ENCODE measurements at regions not wholly inside any gene's neighbourhood (a gene's known extent, or its start where the extent isn't known, plus 50 kb on each side); places are given as distances from the start of the nearest gene placed in this dataset.
A peak's percentile ranks its signal among the peaks of the same experiment; 100 is the strongest.

DNA sequence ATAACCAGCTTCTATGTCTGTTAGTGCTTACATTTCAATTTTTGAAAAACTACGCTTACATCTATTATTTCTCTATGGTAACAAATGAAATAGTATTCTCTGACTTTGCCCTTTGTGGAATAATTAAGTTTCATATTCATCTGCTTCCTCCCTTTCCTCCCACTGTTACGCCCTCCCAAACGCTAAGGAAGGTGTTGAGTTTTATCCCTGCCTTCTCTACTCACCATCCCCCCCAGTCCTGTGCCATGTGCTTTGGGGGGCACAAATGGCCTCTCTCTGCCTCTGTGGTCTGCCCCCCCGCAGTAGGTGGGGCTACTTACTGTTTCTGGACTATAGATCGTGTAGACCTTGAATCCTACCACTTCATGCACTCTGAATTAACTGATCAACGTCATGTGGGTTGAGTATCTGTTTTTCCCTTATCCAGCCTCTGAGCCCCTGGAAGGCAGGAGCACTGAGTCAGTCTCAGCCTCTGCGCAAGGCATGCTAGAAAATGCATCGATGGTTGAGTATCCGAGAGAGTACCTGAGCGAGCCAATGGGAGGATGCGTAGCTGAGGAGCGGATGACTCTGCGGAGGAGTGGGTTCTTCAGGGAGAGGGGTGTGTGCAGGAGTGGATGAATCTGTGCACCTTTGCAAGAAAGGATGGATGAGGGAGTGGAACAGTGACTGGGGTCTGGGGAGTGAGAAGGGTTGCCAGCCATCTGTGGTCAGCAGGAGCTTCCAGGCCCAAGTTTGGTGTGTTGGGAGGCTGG lies 114.5 kb upstream of the RTL1 start:
- peak in 1 of 2 donors; percentile 38 for DNase-seq
- no peak for ATAC-seq (ENCODE audit: low FRiP score)
- no peaks in the 10 kb centered on the region for H3K9me3 ChIP-seq (ENCODE audit: control insufficient read depth, low read length)
- H3K4me1 ChIP-seq (ENCODE audit: control insufficient read depth in 1 of 2, insufficient read depth in 2 of 2, low read length in 2 of 2), result no peaks in the 10 kb centered on the region
- WGBS, 2 donors, result 92 to 93% methylated on average over 13 of the region's 13 CpGs
- H3K36me3 ChIP-seq (ENCODE audit: control insufficient read depth in 1 of 2, insufficient read depth in 2 of 2, low read length in 1 of 2), result no peaks in the 10 kb centered on the region
- no peak overlapping the region for H3K27ac ChIP-seq (ENCODE audit: low read depth in 1 of 2, low read length in 2 of 2)
- no peak overlapping the region for H3K4me3 ChIP-seq (ENCODE audit: low read length in 2 of 2)
- intact Hi-C loops (cut with DNase I), result no loop called here
- no peaks in the 10 kb centered on the region for H3K27me3 ChIP-seq (ENCODE audit: control insufficient read depth in 1 of 2, insufficient read depth in 2 of 2, low read length in 1 of 2)

GRCh38 chr14:101018561-101019290 lies 115.2 kb upstream of the RTL1 start:
- ATAC-seq (ENCODE audit: low FRiP score), result no peak

DNA sequence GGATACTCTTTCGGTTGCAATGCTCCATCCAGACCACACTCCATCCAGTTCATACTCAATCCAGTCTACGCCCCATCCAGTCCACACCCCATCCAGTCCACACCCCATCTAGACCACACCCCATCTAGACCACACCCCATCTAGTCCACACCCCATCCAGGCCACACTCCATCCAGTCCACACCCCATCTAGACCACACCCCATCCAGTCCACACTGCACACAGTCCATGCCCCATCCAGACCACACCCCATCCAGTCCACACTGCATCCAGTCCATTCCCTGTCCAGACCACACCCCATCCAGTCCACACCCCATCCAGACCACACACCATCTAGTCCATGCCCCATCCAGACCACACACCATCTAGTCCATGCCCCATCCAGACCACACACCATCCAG lies 116.0 kb upstream of the RTL1 start:
- Histone ChIP-seq H3K36me3 (ENCODE audit: control insufficient read depth in 1 of 2, insufficient read depth in 2 of 2, low read length in 1 of 2) (no peaks in the 10 kb centered on the region), H3K4me3 (ENCODE audit: low read length in 2 of 2) (no peak overlapping the region), H3K27me3 (ENCODE audit: control insufficient read depth in 1 of 2, insufficient read depth in 2 of 2, low read length in 1 of 2) (no peaks in the 10 kb centered on the region), H3K9me3 (ENCODE audit: control insufficient read depth, low read length) (no peaks in the 10 kb centered on the region), H3K4me1 (ENCODE audit: control insufficient read depth in 1 of 2, insufficient read depth in 2 of 2, low read length in 2 of 2) (no peaks in the 10 kb centered on the region), H3K27ac (ENCODE audit: low read depth in 1 of 2, low read length in 2 of 2) (no peak overlapping the region)
- WGBS, 2 donors, result 95 to 97% methylated on average over 2 of the region's 2 CpGs
- no peak for DNase-seq
- intact Hi-C loops (cut with DNase I), result no loop called here
- ATAC-seq (ENCODE audit: low FRiP score), result no peak

More at GRCh38 chr14:101018561-101019290, 115.2 kb upstream of the RTL1 start:
- intact Hi-C loops (cut with DNase I), result no loop called here
- no peak overlapping the region for H3K27ac ChIP-seq (ENCODE audit: low read depth in 1 of 2, low read length in 2 of 2)
- no peaks in the 10 kb centered on the region for H3K9me3 ChIP-seq (ENCODE audit: control insufficient read depth, low read length)
- 95 to 96% methylated on average over 13 of the region's 13 CpGs for WGBS, 2 donors
- peak in 1 of 2 donors; percentile 72 for DNase-seq
- no peak overlapping the region for H3K4me3 ChIP-seq (ENCODE audit: low read length in 2 of 2)
- H3K36me3 ChIP-seq (ENCODE audit: control insufficient read depth in 1 of 2, insufficient read depth in 2 of 2, low read length in 1 of 2), result no peaks in the 10 kb centered on the region
- H3K4me1 ChIP-seq (ENCODE audit: control insufficient read depth in 1 of 2, insufficient read depth in 2 of 2, low read length in 2 of 2), result no peaks in the 10 kb centered on the region
- H3K27me3 ChIP-seq (ENCODE audit: control insufficient read depth in 1 of 2, insufficient read depth in 2 of 2, low read length in 1 of 2), result no peaks in the 10 kb centered on the region

DNA sequence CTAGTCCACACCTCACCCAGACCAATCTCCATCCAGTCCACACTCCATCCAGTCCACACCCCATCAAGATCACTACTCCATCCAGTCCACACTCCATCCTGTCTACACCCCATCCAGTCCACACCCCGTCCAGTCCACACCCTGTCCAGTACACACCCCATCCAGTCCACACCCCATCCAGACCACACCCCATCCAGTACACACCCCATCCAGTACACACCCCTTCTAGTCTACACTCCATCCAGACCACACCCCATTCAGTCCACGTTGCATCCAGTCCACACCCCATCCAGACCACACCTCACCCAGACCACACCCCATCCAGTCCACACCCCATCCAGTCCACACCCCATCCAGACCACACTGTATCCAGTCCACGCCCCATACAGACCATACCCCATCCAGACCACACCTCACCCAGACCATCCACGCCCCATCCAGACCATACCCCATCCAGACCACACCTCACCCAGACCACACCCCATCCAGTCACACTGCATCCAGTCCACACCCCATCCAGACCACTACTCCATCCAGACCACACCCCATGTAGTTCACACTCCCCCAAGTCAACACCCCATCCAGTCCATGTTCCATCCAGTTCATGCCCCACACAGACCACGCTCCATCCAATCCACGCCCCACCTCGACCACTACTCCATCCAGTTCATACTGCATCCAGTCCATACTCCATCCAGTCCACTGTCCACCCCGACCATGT lies 116.6 kb upstream of the RTL1 start:
- Histone ChIP-seq H3K9me3 (ENCODE audit: control insufficient read depth, low read length) (no peaks in the 10 kb centered on the region), H3K36me3 (ENCODE audit: control insufficient read depth in 1 of 2, insufficient read depth in 2 of 2, low read length in 1 of 2) (no peaks in the 10 kb centered on the region), H3K4me3 (ENCODE audit: low read length in 2 of 2) (no peak overlapping the region), H3K27me3 (ENCODE audit: control insufficient read depth in 1 of 2, insufficient read depth in 2 of 2, low read length in 1 of 2) (no peaks in the 10 kb centered on the region), H3K27ac (ENCODE audit: low read depth in 1 of 2, low read length in 2 of 2) (no peak overlapping the region), H3K4me1 (ENCODE audit: control insufficient read depth in 1 of 2, insufficient read depth in 2 of 2, low read length in 2 of 2) (no peaks in the 10 kb centered on the region)
- ATAC-seq (ENCODE audit: low FRiP score) (no peak), DNase-seq (peak in 1 of 2 donors; percentile 59)
- intact Hi-C loops (cut with DNase I), result no loop called here
- 92 to 93% methylated on average over 8 of the region's 8 CpGs for WGBS, 2 donors

GRCh38 chr14:101020834-101021370 lies 117.4 kb upstream of the RTL1 start:
- Histone ChIP-seq H3K4me1 (ENCODE audit: control insufficient read depth in 1 of 2, insufficient read depth in 2 of 2, low read length in 2 of 2) (no peaks in the 10 kb centered on the region), H3K27ac (ENCODE audit: low read depth in 1 of 2, low read length in 2 of 2) (no peak overlapping the region), H3K36me3 (ENCODE audit: control insufficient read depth in 1 of 2, insufficient read depth in 2 of 2, low read length in 1 of 2) (no peaks in the 10 kb centered on the region), H3K9me3 (ENCODE audit: control insufficient read depth, low read length) (no peaks in the 10 kb centered on the region), H3K4me3 (ENCODE audit: low read length in 2 of 2) (no peak overlapping the region), H3K27me3 (ENCODE audit: control insufficient read depth in 1 of 2, insufficient read depth in 2 of 2, low read length in 1 of 2) (no peaks in the 10 kb centered on the region)
- intact Hi-C loops (cut with DNase I), result no loop called here
- 70 to 78% methylated on average over 7 of the region's 7 CpGs for WGBS, 2 donors
- ATAC-seq (ENCODE audit: low FRiP score) (no peak), DNase-seq (peak in 1 of 2 donors; percentile 40)

DNA sequence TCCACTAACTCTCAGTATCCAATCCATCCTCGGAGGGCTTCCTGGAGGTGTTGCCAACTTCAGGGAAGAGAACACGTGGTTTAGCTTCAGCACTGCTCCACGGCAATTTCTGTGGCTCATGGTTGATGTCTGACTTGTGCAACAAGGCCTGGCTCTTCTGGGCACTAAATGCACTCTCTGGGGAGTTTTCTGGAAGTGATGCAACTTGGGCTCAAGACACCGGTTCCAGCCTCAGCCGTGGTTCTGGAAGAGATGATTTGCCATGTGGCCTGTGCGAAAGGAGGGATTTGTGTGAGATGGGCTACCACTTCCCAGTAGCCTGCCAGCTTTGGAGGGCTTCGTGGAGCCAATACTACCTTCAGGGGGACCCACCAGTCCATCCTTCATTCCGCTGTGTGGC lies 118.6 kb upstream of the RTL1 start:
- Histone ChIP-seq H3K36me3 (ENCODE audit: control insufficient read depth in 1 of 2, insufficient read depth in 2 of 2, low read length in 1 of 2) (no peaks in the 10 kb centered on the region), H3K27me3 (ENCODE audit: control insufficient read depth in 1 of 2, insufficient read depth in 2 of 2, low read length in 1 of 2) (no peaks in the 10 kb centered on the region), H3K4me1 (ENCODE audit: control insufficient read depth in 1 of 2, insufficient read depth in 2 of 2, low read length in 2 of 2) (no peaks in the 10 kb centered on the region), H3K4me3 (ENCODE audit: low read length in 2 of 2) (no peak overlapping the region), H3K27ac (ENCODE audit: low read depth in 1 of 2, low read length in 2 of 2) (no peak overlapping the region), H3K9me3 (ENCODE audit: control insufficient read depth, low read length) (no peaks in the 10 kb centered on the region)
- no peak for ATAC-seq (ENCODE audit: low FRiP score)
- intact Hi-C loops (cut with DNase I), result no loop called here
- DNase-seq, result peak in 1 of 2 donors; percentile 24
- 89 to 90% methylated on average over 8 of the region's 8 CpGs for WGBS, 2 donors

- no peaks in the 10 kb centered on the region for H3K9me3 ChIP-seq (ENCODE audit: control insufficient read depth, low read length)
- H3K36me3 ChIP-seq (ENCODE audit: control insufficient read depth in 1 of 2, insufficient read depth in 2 of 2, low read length in 1 of 2), result no peaks in the 10 kb centered on the region
- H3K27me3 ChIP-seq (ENCODE audit: control insufficient read depth in 1 of 2, insufficient read depth in 2 of 2, low read length in 1 of 2), result no peaks in the 10 kb centered on the region
- intact Hi-C loops (cut with DNase I), result no loop called here
- WGBS, 2 donors, result 91 to 93% methylated on average over 15 of the region's 15 CpGs
- H3K4me3 ChIP-seq (ENCODE audit: low read length in 2 of 2), result no peak overlapping the region
- no peak for ATAC-seq (ENCODE audit: low FRiP score)
- no peaks in the 10 kb centered on the region for H3K4me1 ChIP-seq (ENCODE audit: control insufficient read depth in 1 of 2, insufficient read depth in 2 of 2, low read length in 2 of 2)
- no peak overlapping the region for H3K27ac ChIP-seq (ENCODE audit: low read depth in 1 of 2, low read length in 2 of 2)
- DNase-seq, result peak in 1 of 2 donors; percentile 30
These were observed 119.5 kb upstream of the RTL1 start for GRCh38 chr14:101022916-101023435.

GRCh38 chr14:101024686-101025085 lies 121.2 kb upstream of the RTL1 start:
- Histone ChIP-seq H3K36me3 (ENCODE audit: control insufficient read depth in 1 of 2, insufficient read depth in 2 of 2, low read length in 1 of 2) (no peaks in the 10 kb centered on the region), H3K4me1 (ENCODE audit: control insufficient read depth in 1 of 2, insufficient read depth in 2 of 2, low read length in 2 of 2) (no peaks in the 10 kb centered on the region), H3K27ac (ENCODE audit: low read depth in 1 of 2, low read length in 2 of 2) (no peak overlapping the region), H3K27me3 (ENCODE audit: control insufficient read depth in 1 of 2, insufficient read depth in 2 of 2, low read length in 1 of 2) (no peaks in the 10 kb centered on the region), H3K9me3 (ENCODE audit: control insufficient read depth, low read length) (no peaks in the 10 kb centered on the region), H3K4me3 (ENCODE audit: low read length in 2 of 2) (no peak overlapping the region)
- ATAC-seq (ENCODE audit: low FRiP score) (no peak), DNase-seq (peak in 1 of 2 donors; percentile 14)
- intact Hi-C loops (cut with DNase I), result no loop called here
- WGBS, 2 donors, result 87 to 93% methylated on average over 11 of the region's 11 CpGs
